ENCODE measurements at regions not wholly inside any gene's neighbourhood (a gene's known extent, or its start where the extent isn't known, plus 50 kb on each side); places are given as distances from the start of the nearest gene placed in this dataset.

GRCh38 chr3:168383573-168383972, 287.8 kb upstream of the GOLIM4 start:
- H3K27ac Mint-ChIP-seq, result no peak overlapping the region
- H3K36me3 Mint-ChIP-seq (ENCODE audit: low read depth), result no peaks in the 10 kb centered on the region
- peaks cover 5% of the 10 kb centered on the region for H3K9me3 Mint-ChIP-seq
- no peak for TF ChIP-seq CTCF (IDR thresholded peaks at IDR 0.05)
- ATAC-seq (no peak), DNase-seq (no peak)
- H3K4me1 Mint-ChIP-seq (ENCODE audit: low read depth), result no peaks in the 10 kb centered on the region
- no peak overlapping the region for H3K4me3 Mint-ChIP-seq
- ChIA-PET CTCF (no interaction called here), POLR2A (no interaction called here)
- no peaks in the 10 kb centered on the region for H3K27me3 Mint-ChIP-seq
- intact Hi-C loops (cut with micrococcal nuclease), result no loop called here

GRCh38 chr3:168371846-168372245, 276.1 kb upstream of the GOLIM4 start:
- no peaks in the 10 kb centered on the region for H3K36me3 Mint-ChIP-seq (ENCODE audit: low read depth)
- no peak for TF ChIP-seq CTCF (IDR thresholded peaks at IDR 0.05)
- H3K4me1 Mint-ChIP-seq (ENCODE audit: low read depth), result no peaks in the 10 kb centered on the region
- ATAC-seq (no peak), DNase-seq (no peak)
- CTCF ChIA-PET, result no interaction called here
- no peaks in the 10 kb centered on the region for H3K27me3 Mint-ChIP-seq
- H3K27ac Mint-ChIP-seq, result no peak overlapping the region
- intact Hi-C loops (cut with micrococcal nuclease), result no loop called here
- peaks cover 2% of the 10 kb centered on the region for H3K9me3 Mint-ChIP-seq
- H3K4me3 Mint-ChIP-seq, result no peak overlapping the region
- POLR2A ChIA-PET, result no interaction called here

GRCh38 chr3:168364967-168365366, 269.2 kb upstream of the GOLIM4 start:
- H3K9me3 Mint-ChIP-seq, result no peaks in the 10 kb centered on the region
- ATAC-seq (no peak), DNase-seq (no peak)
- no peaks in the 10 kb centered on the region for H3K27me3 Mint-ChIP-seq
- no peaks in the 10 kb centered on the region for H3K36me3 Mint-ChIP-seq (ENCODE audit: low read depth)
- POLR2A ChIA-PET, result no interaction called here
- no peak overlapping the region for H3K4me3 Mint-ChIP-seq
- H3K27ac Mint-ChIP-seq, result no peak overlapping the region
- TF ChIP-seq CTCF (IDR thresholded peaks at IDR 0.05), result no peak
- intact Hi-C loops (cut with micrococcal nuclease), result no loop called here
- no peaks in the 10 kb centered on the region for H3K4me1 Mint-ChIP-seq (ENCODE audit: low read depth)
- CTCF ChIA-PET, result no interaction called here

- ChIA-PET POLR2A (interaction anchor here (1.1 kb wide), 1 partner anchor 204 kb away, joined by 4 read pairs; no protein-coding TSS in a partner anchor), CTCF (no interaction called here)
- Mint-ChIP-seq H3K4me3 (no peak overlapping the region), H3K36me3 (ENCODE audit: low read depth) (no peaks in the 10 kb centered on the region), H3K27ac (no peak overlapping the region), H3K4me1 (ENCODE audit: low read depth) (no peaks in the 10 kb centered on the region), H3K27me3 (no peaks in the 10 kb centered on the region), H3K9me3 (no peaks in the 10 kb centered on the region)
- intact Hi-C loops (cut with micrococcal nuclease), result no loop called here
- DNase-seq (no peak), ATAC-seq (no peak)
- no peak for TF ChIP-seq CTCF (IDR thresholded peaks at IDR 0.05)
Measured at GRCh38 chr3:168362661-168363247, 267.0 kb upstream of the GOLIM4 start.

- no peaks in the 10 kb centered on the region for H3K27me3 Mint-ChIP-seq
- ATAC-seq, result no peak
- POLR2A ChIA-PET, result interaction anchor here (1.1 kb wide), 1 partner anchor 203 kb away, joined by 4 read pairs; no protein-coding TSS in a partner anchor
Measured at GRCh38 chr3:168362156-168362555, 266.4 kb upstream of the GOLIM4 start.

More at GRCh38 chr3:168362156-168362555, 266.4 kb upstream of the GOLIM4 start:
- no peak for TF ChIP-seq CTCF (IDR thresholded peaks at IDR 0.05)
- Mint-ChIP-seq H3K27ac (no peak overlapping the region), H3K4me3 (no peak overlapping the region), H3K4me1 (ENCODE audit: low read depth) (no peaks in the 10 kb centered on the region), H3K36me3 (ENCODE audit: low read depth) (no peaks in the 10 kb centered on the region), H3K9me3 (no peaks in the 10 kb centered on the region)
- intact Hi-C loops (cut with micrococcal nuclease), result no loop called here
- CTCF ChIA-PET, result no interaction called here
- no peak for DNase-seq

Data from activated CD8-positive, alpha-beta T cell treated with anti-CD3 and anti-CD28 coated beads for 36 hours (primary cell).